Loucy (cell line): ENCODE measurements at regions not wholly inside any gene's neighbourhood (a gene's known extent, or its start where the extent isn't known, plus 50 kb on each side); places are given as distances from the start of the nearest gene placed in this dataset.

Source experiments
- H2AFZ ChIP-seq: fragments of 200-600 bp; sonication (generic); 2 replicates; pipeline ENCODE4 v1.6.0; 2016; ENCODE audit warnings: antibody characterized with exemption, mild to moderate bottlenecking, low read length, moderate library complexity
- H3F3A ChIP-seq: fragments of 200-600 bp; 2 replicates; pipeline ENCODE4 v1.6.0; 2016; ENCODE audit warnings: antibody characterized with exemption, low read depth, mild to moderate bottlenecking
- H3K27me3 ChIP-seq: fragments of 200-600 bp; sonication (generic); 2 replicates; pipeline ENCODE4 v1.6.1; 2014; ENCODE audit warnings: low read length, mild to moderate bottlenecking; ENCODE audit not compliant: insufficient read depth, poor library complexity, severe bottlenecking
- H3K36me3 ChIP-seq: fragments of 200-600 bp; sonication (generic); 2 replicates; pipeline ENCODE4 v1.6.1; 2016; ENCODE audit warnings: low read length; ENCODE audit not compliant: insufficient read depth
- H3K4me1 ChIP-seq: fragments of 200-600 bp; sonication (generic); 2 replicates; pipeline ENCODE4 v1.5.1; 2014; ENCODE audit warnings: low read length, mild to moderate bottlenecking; ENCODE audit not compliant: insufficient read depth, poor library complexity, severe bottlenecking
- H3K4me2 ChIP-seq: fragments of 200-600 bp; sonication (generic); 2 replicates; pipeline ENCODE4 v1.6.0; 2014; ENCODE audit warnings: antibody characterized with exemption, low read length, low read depth, mild to moderate bottlenecking; ENCODE audit not compliant: poor library complexity, severe bottlenecking
- H3K4me3 ChIP-seq: fragments of 200-600 bp; sonication (generic); 2 replicates; pipeline ENCODE4 v1.5.1; 2014; ENCODE audit warnings: low read length, mild to moderate bottlenecking, mixed read lengths; ENCODE audit not compliant: poor library complexity, severe bottlenecking
- H3K79me2 ChIP-seq: fragments of 200-600 bp; sonication (generic); 2 replicates; pipeline ENCODE4 v1.6.1; 2014; ENCODE audit warnings: low read length; ENCODE audit not compliant: insufficient read depth
- H3K9ac ChIP-seq: fragments of 200-600 bp; sonication (generic); 2 replicates; pipeline ENCODE4 v1.6.0; 2014; ENCODE audit warnings: mild to moderate bottlenecking, low read depth, low read length, moderate library complexity; ENCODE audit not compliant: poor library complexity, severe bottlenecking
- H3K9me2 ChIP-seq: fragments of 200-600 bp; sonication (generic); replicated peaks from 2 replicates; pipeline ENCODE4 v1.6.1; 2016; ENCODE audit warnings: low read depth, low read length, mixed read lengths
- H3K9me3 ChIP-seq: fragments of 200-600 bp; sonication (generic); 2 replicates; pipeline ENCODE4 v1.6.1; 2014; ENCODE audit warnings: mild to moderate bottlenecking, antibody characterized with exemption, low read length, low read depth; ENCODE audit not compliant: insufficient read depth
- H4K20me1 ChIP-seq: fragments of 200-600 bp; sonication (generic); 2 replicates; pipeline ENCODE4 v1.6.0; 2014; ENCODE audit warnings: antibody characterized with exemption, low read length, mild to moderate bottlenecking; ENCODE audit not compliant: insufficient read depth, poor library complexity, severe bottlenecking
- EZH2phosphoT487 ChIP-seq: fragments of 200-600 bp; IDR thresholded peaks from 2 replicates; pipeline ENCODE4 v1.6.1; 2018; ENCODE audit warnings: antibody characterized with exemption, mild to moderate bottlenecking, moderate library complexity, borderline replicate concordance
- TF ChIP-seq, protein P1 (sequence below): fragments of 200-600 bp; sonication (generic); conservative IDR thresholded peaks from 2 replicates; pipeline ENCODE4 v1.5.1; 2014; ENCODE audit warnings: mild to moderate bottlenecking, antibody characterized with exemption, low read length

DNA sequence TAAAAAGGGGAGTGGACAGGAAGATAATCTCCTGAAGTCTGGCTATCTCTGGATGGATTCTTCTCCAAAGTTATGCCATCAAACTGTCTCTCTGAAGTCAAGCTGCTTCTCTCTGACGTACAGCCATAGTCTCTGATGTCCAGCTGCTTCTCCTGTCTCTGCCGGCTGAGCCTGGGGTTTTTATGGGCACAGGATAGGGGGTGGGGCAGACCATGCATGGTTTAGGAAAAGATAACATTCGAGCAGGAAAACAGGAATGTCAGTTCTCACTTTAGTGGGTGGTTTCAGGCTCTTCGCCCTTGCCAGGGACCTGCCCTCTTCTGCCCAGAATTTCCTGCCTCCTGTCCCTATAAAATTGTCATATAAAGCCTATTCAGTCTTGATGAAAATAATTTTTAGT lies 110.9 kb upstream of the ROBO1 start:
- no peaks in the 10 kb centered on the region for H3K9me2 ChIP-seq
- H3K4me1 ChIP-seq: no peaks in the 10 kb centered on the region
- TF ChIP-seq, protein P1, sequence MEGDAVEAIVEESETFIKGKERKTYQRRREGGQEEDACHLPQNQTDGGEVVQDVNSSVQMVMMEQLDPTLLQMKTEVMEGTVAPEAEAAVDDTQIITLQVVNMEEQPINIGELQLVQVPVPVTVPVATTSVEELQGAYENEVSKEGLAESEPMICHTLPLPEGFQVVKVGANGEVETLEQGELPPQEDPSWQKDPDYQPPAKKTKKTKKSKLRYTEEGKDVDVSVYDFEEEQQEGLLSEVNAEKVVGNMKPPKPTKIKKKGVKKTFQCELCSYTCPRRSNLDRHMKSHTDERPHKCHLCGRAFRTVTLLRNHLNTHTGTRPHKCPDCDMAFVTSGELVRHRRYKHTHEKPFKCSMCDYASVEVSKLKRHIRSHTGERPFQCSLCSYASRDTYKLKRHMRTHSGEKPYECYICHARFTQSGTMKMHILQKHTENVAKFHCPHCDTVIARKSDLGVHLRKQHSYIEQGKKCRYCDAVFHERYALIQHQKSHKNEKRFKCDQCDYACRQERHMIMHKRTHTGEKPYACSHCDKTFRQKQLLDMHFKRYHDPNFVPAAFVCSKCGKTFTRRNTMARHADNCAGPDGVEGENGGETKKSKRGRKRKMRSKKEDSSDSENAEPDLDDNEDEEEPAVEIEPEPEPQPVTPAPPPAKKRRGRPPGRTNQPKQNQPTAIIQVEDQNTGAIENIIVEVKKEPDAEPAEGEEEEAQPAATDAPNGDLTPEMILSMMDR: no peak
- TF ChIP-seq EZH2phosphoT487: no peak
- no peaks in the 10 kb centered on the region for H3K79me2 ChIP-seq
- H2AFZ ChIP-seq: no peak overlapping the region
- no peak overlapping the region for H3K4me2 ChIP-seq
- H4K20me1 ChIP-seq: no peaks in the 10 kb centered on the region
- H3K9ac ChIP-seq: no peak overlapping the region
- no peak overlapping the region for H3K4me3 ChIP-seq
- no peaks in the 10 kb centered on the region for H3K36me3 ChIP-seq
- H3K9me3 ChIP-seq: peaks cover 8% of the 10 kb centered on the region; the same call in 1 of the 2 replicates
- no peaks in the 10 kb centered on the region for H3F3A ChIP-seq
- H3K27me3 ChIP-seq: no peaks in the 10 kb centered on the region

GRCh38 chr3:79874646-79875045 lies 106.8 kb upstream of the ROBO1 start:
- Histone ChIP-seq H3K4me2 (no peak overlapping the region), H3K36me3 (no peaks in the 10 kb centered on the region), H3K9ac (no peak overlapping the region), H2AFZ (no peak overlapping the region), H3K27me3 (no peaks in the 10 kb centered on the region), H3K4me3 (no peak overlapping the region), H3F3A (no peaks in the 10 kb centered on the region), H3K4me1 (no peaks in the 10 kb centered on the region), H3K9me3 (peaks cover 8% of the 10 kb centered on the region; the same call in 1 of the 2 replicates), H4K20me1 (no peaks in the 10 kb centered on the region), H3K79me2 (no peaks in the 10 kb centered on the region), H3K9me2 (no peaks in the 10 kb centered on the region)
- TF ChIP-seq, protein P1: no peak
- TF ChIP-seq EZH2phosphoT487: no peak

- Histone ChIP-seq H3K4me3 (no peak overlapping the region), H3K4me2 (no peak overlapping the region)
Measured at GRCh38 chr3:79872483-79872882, 104.7 kb upstream of the ROBO1 start.

More at GRCh38 chr3:79872483-79872882, 104.7 kb upstream of the ROBO1 start:
- H3K36me3 ChIP-seq: no peaks in the 10 kb centered on the region
- no peaks in the 10 kb centered on the region for H3K9me3 ChIP-seq
- H3K27me3 ChIP-seq: no peaks in the 10 kb centered on the region
- no peaks in the 10 kb centered on the region for H3K9me2 ChIP-seq
- no peak for TF ChIP-seq EZH2phosphoT487
- TF ChIP-seq, protein P1: no peak
- H3K4me1 ChIP-seq: no peaks in the 10 kb centered on the region
- no peak overlapping the region for H3K9ac ChIP-seq
- H4K20me1 ChIP-seq: no peaks in the 10 kb centered on the region
- H3K79me2 ChIP-seq: no peaks in the 10 kb centered on the region
- no peak overlapping the region for H2AFZ ChIP-seq
- H3F3A ChIP-seq: no peaks in the 10 kb centered on the region
